ENCODE measurements at regions not wholly inside any gene's neighbourhood (a gene's known extent, or its start where the extent isn't known, plus 50 kb on each side); places are given as distances from the start of the nearest gene placed in this dataset.
A peak's percentile ranks its signal among the peaks of the same experiment; 100 is the strongest.

- no peaks in the 10 kb centered on the region for H3K79me2 ChIP-seq (ENCODE audit: control insufficient read depth, insufficient read depth, low read length)
- H4K20me1 ChIP-seq (replicated peaks; ENCODE audit: control insufficient read depth, insufficient read depth, low read length): no peaks in the 10 kb centered on the region
- H3K27me3 ChIP-seq (ENCODE audit: control insufficient read depth in 2 of 2, insufficient read depth in 2 of 2, low read length in 2 of 2): no peaks in the 10 kb centered on the region
- FAIRE-seq (no peak), ATAC-seq (no peak), DNase-seq (ENCODE audit: extremely low read depth in 1 of 4, low spot score in 3 of 4) (no peak)
- H3K4me1 ChIP-seq (replicated peaks in 1 of 2; ENCODE audit: control insufficient read depth in 2 of 2, insufficient read depth in 2 of 2, low read length in 2 of 2): no peaks in the 10 kb centered on the region
- no peak overlapping the region for H3K4me2 ChIP-seq (ENCODE audit: insufficient read depth, low read length)
- no peaks in the 10 kb centered on the region for H3K9me3 ChIP-seq (replicated peaks; ENCODE audit: control insufficient read depth, insufficient read depth, low read depth, low read length)
- intact Hi-C loops (cut with micrococcal nuclease): no loop called here
- no peak overlapping the region for H2AFZ ChIP-seq (ENCODE audit: low read depth, low read length)
- no peak overlapping the region for H3K4me3 ChIP-seq
- no peak overlapping the region for H3K27ac ChIP-seq (ENCODE audit: extremely low read depth, low read depth, low read length)
- ChIA-PET POLR2A (no interaction called here), CTCF (ENCODE audit: low intra/inter-chr PET ratio) (no interaction called here)
- BruUV-seq (replicated peaks): no TSS peak
- no peaks in the 10 kb centered on the region for H3K9me1 ChIP-seq (ENCODE audit: control insufficient read depth, insufficient read depth, low read length)
- no peaks in the 10 kb centered on the region for H3K36me3 ChIP-seq (ENCODE audit: control insufficient read depth, insufficient read depth, low read length)
- in situ Hi-C loops (cut with MboI): no loop called here
- peak; percentile 43 for TF ChIP-seq RFX1 (IDR thresholded peaks at IDR 0.05)
- TF ChIP-seq THAP7 (CRISPR knock-in tag; IDR thresholded peaks at IDR 0.05): no peak
- no peak for TF ChIP-seq PHB2 (IDR thresholded peaks at IDR 0.05; ENCODE audit: low read depth)
- TF ChIP-seq SNRNP70 (optimal IDR thresholded peaks at IDR 0.05; ENCODE audit: low read depth, low read length): no peak
- TF ChIP-seq PRMT5 (CRISPR knock-in tag; IDR thresholded peaks at IDR 0.05): no peak
- no peak for TF ChIP-seq CBFA2T2 (conservative IDR thresholded peaks at IDR 0.05)
- TF ChIP-seq FOXP1 (CRISPR knock-in tag; IDR thresholded peaks at IDR 0.05): no peak
- TF ChIP-seq DNMT1 (IDR thresholded peaks at IDR 0.05): no peak
- no peak overlapping the region for H3K9ac ChIP-seq (ENCODE audit: insufficient read depth in 1 of 2, low read depth in 2 of 2, low read length in 2 of 2)
These were observed 163.2 kb upstream of the BLID start for GRCh38 chr11:122279194-122279593.

GRCh38 chr11:122277493-122277892 lies 161.5 kb upstream of the BLID start:
- no peak for FAIRE-seq
- CTCF ChIA-PET (ENCODE audit: low intra/inter-chr PET ratio): no interaction called here
- in situ Hi-C loops (cut with MboI): no loop called here
- TF ChIP-seq CEBPB (tag; IDR thresholded peaks at IDR 0.05): no peak
- TF ChIP-seq FOXM1 (IDR thresholded peaks at IDR 0.05; ENCODE audit: low read depth): no peak
- no peak for TF ChIP-seq FOXM1 (CRISPR knock-in tag; IDR thresholded peaks at IDR 0.05; ENCODE audit: low read depth)
- no peak for TF ChIP-seq IFI16 (CRISPR knock-in tag; IDR thresholded peaks at IDR 0.05)
- TF ChIP-seq TEAD1 (CRISPR knock-in tag; IDR thresholded peaks at IDR 0.05): no peak
- no peak for TF ChIP-seq SMAD3 (CRISPR knock-in tag; conservative IDR thresholded peaks at IDR 0.05)
- TF ChIP-seq SAFB2 (IDR thresholded peaks at IDR 0.05; ENCODE audit: borderline replicate concordance, low read depth, low read length, severe bottlenecking): no peak
- TF ChIP-seq ATF3 (IDR thresholded peaks at IDR 0.05): no peak
- TF ChIP-seq ATF3 (CRISPR knock-in tag; conservative IDR thresholded peaks at IDR 0.05): no peak
- no peak for TF ChIP-seq ZNF277 (CRISPR knock-in tag; IDR thresholded peaks at IDR 0.05; ENCODE audit: borderline replicate concordance)

More at GRCh38 chr11:122277493-122277892, 161.5 kb upstream of the BLID start:
- Histone ChIP-seq H3K4me1 (replicated peaks in 1 of 2; ENCODE audit: control insufficient read depth in 2 of 2, insufficient read depth in 2 of 2, low read length in 2 of 2) (no peaks in the 10 kb centered on the region), H3K9me3 (replicated peaks; ENCODE audit: control insufficient read depth, insufficient read depth, low read depth, low read length) (no peaks in the 10 kb centered on the region), H3K27ac (ENCODE audit: extremely low read depth, low read depth, low read length) (no peak overlapping the region), H3K9me1 (ENCODE audit: control insufficient read depth, insufficient read depth, low read length) (no peaks in the 10 kb centered on the region), H3K27me3 (ENCODE audit: control insufficient read depth in 2 of 2, insufficient read depth in 2 of 2, low read length in 2 of 2) (no peaks in the 10 kb centered on the region), H3K36me3 (ENCODE audit: control insufficient read depth, insufficient read depth, low read length) (no peaks in the 10 kb centered on the region), H3K9ac (ENCODE audit: insufficient read depth in 1 of 2, low read depth in 2 of 2, low read length in 2 of 2) (no peak overlapping the region), H3K79me2 (ENCODE audit: control insufficient read depth, insufficient read depth, low read length) (no peaks in the 10 kb centered on the region), H3K4me3 (no peak overlapping the region), H3K4me2 (ENCODE audit: insufficient read depth, low read length) (no peak overlapping the region), H4K20me1 (replicated peaks; ENCODE audit: control insufficient read depth, insufficient read depth, low read length) (no peaks in the 10 kb centered on the region), H2AFZ (ENCODE audit: low read depth, low read length) (no peak overlapping the region)
- DNase-seq (ENCODE audit: extremely low read depth in 1 of 4, low spot score in 3 of 4) (no peak), ATAC-seq (no peak)
- POLR2A ChIA-PET: no interaction called here
- intact Hi-C loops (cut with micrococcal nuclease): no loop called here
- BruUV-seq (replicated peaks): no TSS peak
- 6% methylated on average over 4 of the region's 4 CpGs for WGBS (ENCODE audit: insufficient coverage, low coverage, missing lambda C conversion rate)

Data from K562 (cell line).